ENCODE measurements at regions not wholly inside any gene's neighbourhood (a gene's known extent, or its start where the extent isn't known, plus 50 kb on each side); places are given as distances from the start of the nearest gene placed in this dataset.

DNA sequence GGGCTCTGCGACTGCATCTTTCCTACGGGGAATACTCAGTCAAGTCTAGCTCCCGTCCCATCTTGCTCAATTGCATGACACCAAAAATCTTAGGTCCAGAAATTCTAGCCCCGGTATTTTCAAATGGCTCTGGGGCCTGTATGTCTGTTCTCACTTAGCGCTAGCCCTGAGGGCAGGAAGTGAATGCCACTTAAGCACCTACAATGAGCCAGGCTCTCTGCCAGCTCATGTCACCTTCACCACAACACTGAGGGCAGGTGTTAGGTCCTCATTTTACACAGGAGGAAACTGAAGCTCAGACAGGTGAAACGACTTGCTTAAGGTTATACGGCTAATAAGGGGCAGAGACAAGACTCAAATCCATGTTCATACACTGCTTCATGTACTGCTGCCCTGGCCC, 282.8 kb downstream of the PPP1R2C start:
- Histone ChIP-seq H3K9me3 (ENCODE audit: control insufficient read depth, insufficient read depth, low read depth, low read length) (no peaks in the 10 kb centered on the region), H3K4me3 (ENCODE audit: low read depth, low read length) (no peak overlapping the region), H3K4me1 (ENCODE audit: control insufficient read depth, insufficient read depth, low read length) (no peaks in the 10 kb centered on the region), H3K36me3 (ENCODE audit: control insufficient read depth in 2 of 2, insufficient read depth in 1 of 2, low read length in 2 of 2) (no peaks in the 10 kb centered on the region), H3K27ac (ENCODE audit: extremely low read depth, low read depth, low read length) (no peak overlapping the region)
- TF ChIP-seq GLI4 (tag by site-specific recombination; IDR thresholded peaks at IDR 0.05) (no peak), YY1 (tag by site-specific recombination; IDR thresholded peaks at IDR 0.05) (no peak), ZNF132 (tag by site-specific recombination; IDR thresholded peaks at IDR 0.05; ENCODE audit: borderline replicate concordance) (no peak), ZNF530 (tag by site-specific recombination; IDR thresholded peaks at IDR 0.05; ENCODE audit: low read depth) (no peak), ELK4 (IDR thresholded peaks at IDR 0.05; ENCODE audit: borderline replicate concordance, low read depth, low read length) (no peak), SCRT2 (tag by site-specific recombination; IDR thresholded peaks at IDR 0.05) (no peak), BCL11B (tag by site-specific recombination; IDR thresholded peaks at IDR 0.05; ENCODE audit: low read depth) (no peak), ZNF513 (tag by site-specific recombination; IDR thresholded peaks at IDR 0.05) (no peak), ZNF510 (tag by site-specific recombination; IDR thresholded peaks at IDR 0.05; ENCODE audit: insufficient replicate concordance) (no peak), ZNF311 (tag by site-specific recombination; IDR thresholded peaks at IDR 0.05; ENCODE audit: borderline replicate concordance) (no peak), ZNF423 (tag by site-specific recombination; IDR thresholded peaks at IDR 0.05) (no peak), SALL2 (tag by site-specific recombination; IDR thresholded peaks at IDR 0.05; ENCODE audit: borderline replicate concordance) (no peak), ZNF121 (tag by site-specific recombination; IDR thresholded peaks at IDR 0.05) (no peak), ZNF391 (tag by site-specific recombination; IDR thresholded peaks at IDR 0.05; ENCODE audit: borderline replicate concordance, low read depth) (no peak), ZNF580 (tag by site-specific recombination; IDR thresholded peaks at IDR 0.05) (no peak)
- TF ChIP-seq, protein P1, sequence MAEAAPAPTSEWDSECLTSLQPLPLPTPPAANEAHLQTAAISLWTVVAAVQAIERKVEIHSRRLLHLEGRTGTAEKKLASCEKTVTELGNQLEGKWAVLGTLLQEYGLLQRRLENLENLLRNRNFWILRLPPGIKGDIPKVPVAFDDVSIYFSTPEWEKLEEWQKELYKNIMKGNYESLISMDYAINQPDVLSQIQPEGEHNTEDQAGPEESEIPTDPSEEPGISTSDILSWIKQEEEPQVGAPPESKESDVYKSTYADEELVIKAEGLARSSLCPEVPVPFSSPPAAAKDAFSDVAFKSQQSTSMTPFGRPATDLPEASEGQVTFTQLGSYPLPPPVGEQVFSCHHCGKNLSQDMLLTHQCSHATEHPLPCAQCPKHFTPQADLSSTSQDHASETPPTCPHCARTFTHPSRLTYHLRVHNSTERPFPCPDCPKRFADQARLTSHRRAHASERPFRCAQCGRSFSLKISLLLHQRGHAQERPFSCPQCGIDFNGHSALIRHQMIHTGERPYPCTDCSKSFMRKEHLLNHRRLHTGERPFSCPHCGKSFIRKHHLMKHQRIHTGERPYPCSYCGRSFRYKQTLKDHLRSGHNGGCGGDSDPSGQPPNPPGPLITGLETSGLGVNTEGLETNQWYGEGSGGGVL (tag by site-specific recombination; IDR thresholded peaks at IDR 0.05): no peak
- ChIA-PET CTCF (interaction anchor here (0.9 kb wide), 1 partner anchor 10 kb away, joined by 3 read pairs; no protein-coding TSS in a partner anchor), POLR2A (no interaction called here)

DNA sequence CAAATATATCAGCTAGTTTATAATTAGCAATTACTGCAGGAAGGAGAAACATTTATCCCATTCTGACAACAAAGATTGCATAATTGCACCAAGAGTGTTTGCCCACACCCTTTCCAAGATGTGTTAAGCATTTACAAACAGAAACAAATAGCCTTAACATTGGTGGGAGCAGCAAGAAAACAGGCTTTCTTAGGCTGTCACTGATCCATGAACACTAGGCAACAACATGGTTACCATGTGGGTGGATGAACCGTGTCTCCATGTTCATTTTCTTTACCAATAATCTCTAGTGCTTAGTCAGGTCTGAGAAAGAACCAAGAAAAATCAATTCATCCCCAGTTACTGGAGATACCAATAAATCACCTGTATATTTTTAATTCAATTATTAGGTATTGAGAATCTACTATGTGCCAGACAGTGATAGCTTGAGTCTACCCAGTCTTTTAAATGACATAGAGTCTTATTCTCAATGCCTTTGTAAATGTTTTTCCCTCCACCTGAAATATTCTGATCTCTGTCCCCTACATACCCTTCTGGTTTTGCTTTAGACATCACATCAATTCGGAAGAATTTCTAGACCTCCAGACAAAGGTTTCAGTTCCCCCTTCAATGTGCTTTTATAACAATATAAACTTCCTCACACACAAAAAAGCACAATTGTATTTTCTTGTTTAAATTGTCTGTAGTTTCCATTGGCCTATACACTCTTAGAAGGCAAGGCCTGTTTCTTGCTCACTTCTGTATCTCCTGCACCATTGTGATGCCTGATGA, 286.6 kb downstream of the PPP1R2C start:
- no peak overlapping the region for H3K27ac ChIP-seq (ENCODE audit: extremely low read depth, low read depth, low read length)
- TF ChIP-seq, protein P2, sequence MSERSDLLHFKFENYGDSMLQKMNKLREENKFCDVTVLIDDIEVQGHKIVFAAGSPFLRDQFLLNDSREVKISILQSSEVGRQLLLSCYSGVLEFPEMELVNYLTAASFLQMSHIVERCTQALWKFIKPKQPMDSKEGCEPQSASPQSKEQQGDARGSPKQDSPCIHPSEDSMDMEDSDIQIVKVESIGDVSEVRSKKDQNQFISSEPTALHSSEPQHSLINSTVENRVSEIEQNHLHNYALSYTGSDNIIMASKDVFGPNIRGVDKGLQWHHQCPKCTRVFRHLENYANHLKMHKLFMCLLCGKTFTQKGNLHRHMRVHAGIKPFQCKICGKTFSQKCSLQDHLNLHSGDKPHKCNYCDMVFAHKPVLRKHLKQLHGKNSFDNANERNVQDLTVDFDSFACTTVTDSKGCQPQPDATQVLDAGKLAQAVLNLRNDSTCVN (tag by site-specific recombination; optimal IDR thresholded peaks at IDR 0.05): no peak
- TF ChIP-seq ZNF354C (tag by site-specific recombination; IDR thresholded peaks at IDR 0.05; ENCODE audit: borderline replicate concordance, low read depth) (no peak), SALL2 (tag by site-specific recombination; IDR thresholded peaks at IDR 0.05; ENCODE audit: borderline replicate concordance) (no peak), ELK4 (IDR thresholded peaks at IDR 0.05; ENCODE audit: borderline replicate concordance, low read depth, low read length) (no peak), ZNF645 (tag by site-specific recombination; IDR thresholded peaks at IDR 0.05) (no peak), ZNF133 (tag by site-specific recombination; IDR thresholded peaks at IDR 0.05) (no peak), ZNF146 (tag by site-specific recombination; IDR thresholded peaks at IDR 0.05) (no peak), ZIC2 (tag by site-specific recombination; IDR thresholded peaks at IDR 0.05) (no peak), ZNF600 (tag by site-specific recombination; IDR thresholded peaks at IDR 0.05) (no peak)
- TF ChIP-seq, protein P3, sequence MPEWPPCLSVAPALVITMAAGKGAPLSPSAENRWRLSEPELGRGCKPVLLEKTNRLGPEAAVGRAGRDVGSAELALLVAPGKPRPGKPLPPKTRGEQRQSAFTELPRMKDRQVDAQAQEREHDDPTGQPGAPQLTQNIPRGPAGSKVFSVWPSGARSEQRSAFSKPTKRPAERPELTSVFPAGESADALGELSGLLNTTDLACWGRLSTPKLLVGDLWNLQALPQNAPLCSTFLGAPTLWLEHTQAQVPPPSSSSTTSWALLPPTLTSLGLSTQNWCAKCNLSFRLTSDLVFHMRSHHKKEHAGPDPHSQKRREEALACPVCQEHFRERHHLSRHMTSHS (tag by site-specific recombination; IDR thresholded peaks at IDR 0.05): no peak

More for the DNA sequence above, 286.6 kb downstream of the PPP1R2C start:
- H3K36me3 ChIP-seq (ENCODE audit: control insufficient read depth in 2 of 2, insufficient read depth in 1 of 2, low read length in 2 of 2): no peaks in the 10 kb centered on the region
- no peak overlapping the region for H3K4me3 ChIP-seq (ENCODE audit: low read depth, low read length)
- CTCF ChIA-PET: no interaction called here
- H3K9me3 ChIP-seq (ENCODE audit: control insufficient read depth, insufficient read depth, low read depth, low read length): no peaks in the 10 kb centered on the region
- no peaks in the 10 kb centered on the region for H3K4me1 ChIP-seq (ENCODE audit: control insufficient read depth, insufficient read depth, low read length)
- POLR2A ChIA-PET: no interaction called here

All from HEK293 (cell line).